KG1 (cell line): ENCODE measurements at regions not wholly inside any gene's neighbourhood (a gene's known extent, or its start where the extent isn't known, plus 50 kb on each side); places are given as distances from the start of the nearest gene placed in this dataset.

Experiments
- DNase-seq: peaks from one replicate; lab custom pipeline; 2025; lab: John Stamatoyannopoulos, UW

- no peak for DNase-seq
Observed at GRCh38 chr5:15261269-15261995, 238.5 kb upstream of the FBXL7 start.

DNA sequence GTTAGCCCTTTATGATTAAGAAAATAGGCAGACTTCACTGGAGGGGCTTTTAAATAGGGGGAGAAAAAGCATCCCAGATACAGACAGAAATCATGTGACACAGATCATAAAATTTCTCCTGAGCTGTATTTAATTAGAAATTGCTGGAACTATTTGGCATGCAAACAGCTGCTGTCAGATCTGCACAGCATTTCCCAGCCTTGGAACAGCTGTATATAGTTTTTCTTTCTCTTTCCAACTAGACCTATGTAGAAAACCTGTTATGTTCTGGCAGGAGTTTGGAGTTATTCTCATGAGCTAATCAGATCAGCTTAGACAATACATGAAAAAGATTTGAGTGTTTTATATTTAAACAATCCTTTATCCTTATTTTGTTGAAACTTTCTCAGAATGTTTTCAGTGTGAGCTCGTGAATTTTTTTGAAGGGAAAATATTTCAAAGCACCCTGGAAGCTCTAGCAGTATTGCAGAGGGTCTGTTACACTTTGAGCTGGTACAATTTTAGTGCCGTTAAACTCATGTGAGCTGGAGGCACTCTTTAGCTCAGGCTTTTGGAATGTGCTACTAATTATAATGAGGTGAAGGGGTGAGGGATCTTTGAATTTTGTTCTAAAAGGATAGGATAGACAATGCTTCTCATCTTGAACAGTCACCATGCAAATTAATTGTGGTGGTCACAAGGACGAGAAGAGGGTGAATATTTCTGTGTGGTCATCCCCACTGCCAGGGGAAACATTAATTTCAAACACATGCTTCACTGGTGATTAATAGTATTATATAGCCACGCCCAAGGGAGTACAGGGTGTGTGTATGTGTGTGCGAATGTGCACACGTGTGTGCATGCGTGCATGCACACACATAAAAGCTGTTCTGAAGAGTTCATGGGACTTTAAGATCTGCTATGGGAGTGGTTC is 239.4 kb upstream of the FBXL7 start:
- no peak for DNase-seq

DNA sequence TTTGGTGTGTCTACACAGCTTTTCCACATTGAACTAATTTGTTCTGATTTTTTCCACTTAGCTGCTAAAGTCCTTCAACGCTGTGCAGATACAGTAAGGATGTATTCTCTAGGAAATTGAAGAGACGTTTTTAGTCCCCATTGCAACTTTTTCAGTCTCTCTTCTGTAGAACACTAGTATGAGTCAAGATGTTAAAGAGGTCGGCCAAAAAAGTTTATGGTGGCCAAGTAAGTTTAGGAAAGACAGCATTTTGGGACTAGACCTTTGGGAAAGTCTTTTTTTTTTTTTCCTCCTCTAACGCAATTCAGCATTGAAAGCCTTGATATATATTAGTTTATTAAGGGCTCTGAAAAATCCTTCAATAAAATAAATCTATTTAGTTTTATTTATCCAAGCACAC is 243.5 kb upstream of the FBXL7 start:
- no peak for DNase-seq

- no peak for DNase-seq
Observed at GRCh38 chr5:15255576-15255975, 244.4 kb upstream of the FBXL7 start.

GRCh38 chr5:15254607-15255006 is 245.4 kb upstream of the FBXL7 start:
- DNase-seq = no peak

- no peak for DNase-seq
Observed at GRCh38 chr5:15252331-15252730, 247.6 kb upstream of the FBXL7 start.

- DNase-seq = no peak
Observed at GRCh38 chr5:15249152-15249551, 250.8 kb upstream of the FBXL7 start.

DNA sequence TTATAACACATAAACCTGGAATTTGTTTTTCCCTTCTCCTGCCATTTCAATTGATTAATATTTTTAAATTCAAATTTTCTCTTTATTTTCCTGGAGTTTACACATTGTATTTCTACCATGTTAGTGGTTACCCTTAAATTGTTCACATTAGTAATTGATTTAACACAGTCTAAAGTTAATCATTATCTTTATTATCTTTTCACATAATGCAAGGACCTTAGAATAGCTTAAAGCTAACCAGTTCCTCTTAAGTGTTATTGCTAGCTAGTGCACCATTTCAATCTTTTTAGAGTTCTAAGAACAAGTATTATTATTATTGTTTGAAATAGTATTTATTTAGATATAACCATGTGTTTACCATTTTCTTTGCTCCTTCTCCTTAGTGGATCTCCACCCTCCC is 251.2 kb upstream of the FBXL7 start:
- DNase-seq = no peak

DNA sequence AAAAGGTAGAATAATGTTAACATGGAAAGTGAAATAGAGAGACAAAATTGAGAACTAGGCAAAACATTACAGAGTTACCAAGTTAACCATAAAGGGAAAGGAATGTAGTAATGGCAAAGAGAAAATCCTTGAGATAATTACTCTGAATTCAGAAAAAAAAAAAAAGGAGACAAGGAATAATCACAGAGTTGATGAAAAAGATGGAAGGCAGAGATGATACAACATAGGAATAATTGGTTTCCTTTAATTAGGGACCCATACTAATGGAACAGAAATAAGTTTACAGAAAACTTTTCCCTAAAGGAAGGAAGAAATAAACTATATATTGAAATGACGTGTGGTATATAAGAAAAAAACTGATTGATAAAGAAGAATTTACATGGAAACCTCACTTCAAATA is 254.1 kb upstream of the FBXL7 start:
- no peak for DNase-seq

GRCh38 chr5:15243301-15244020 is 256.5 kb upstream of the FBXL7 start:
- DNase-seq = no peak

GRCh38 chr5:15241216-15241821 is 258.7 kb upstream of the FBXL7 start:
- no peak for DNase-seq

DNA sequence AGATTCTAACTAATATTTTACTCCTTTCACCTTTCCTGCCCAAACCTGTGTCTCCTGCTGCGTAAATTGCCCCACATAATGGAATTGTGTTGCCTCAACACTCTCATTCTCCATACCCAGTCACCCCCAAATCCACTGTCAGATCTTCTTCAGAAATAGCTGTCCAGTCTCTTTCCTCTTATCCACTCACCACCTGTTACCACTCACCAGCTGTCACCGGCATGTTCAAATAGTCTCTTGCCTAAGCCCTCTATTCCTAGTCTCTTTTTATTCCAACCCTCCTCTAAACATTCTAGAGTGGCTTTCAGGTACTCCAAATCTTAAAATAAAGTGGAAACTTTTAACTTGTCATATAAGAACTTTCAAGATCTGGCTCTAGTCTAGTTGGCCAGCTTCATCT is 262.0 kb upstream of the FBXL7 start:
- DNase-seq = no peak

- no peak for DNase-seq
Observed at GRCh38 chr5:15236911-15237508, 263.0 kb upstream of the FBXL7 start.

- no peak for DNase-seq
Observed at GRCh38 chr5:15234911-15235310, 265.1 kb upstream of the FBXL7 start.

DNA sequence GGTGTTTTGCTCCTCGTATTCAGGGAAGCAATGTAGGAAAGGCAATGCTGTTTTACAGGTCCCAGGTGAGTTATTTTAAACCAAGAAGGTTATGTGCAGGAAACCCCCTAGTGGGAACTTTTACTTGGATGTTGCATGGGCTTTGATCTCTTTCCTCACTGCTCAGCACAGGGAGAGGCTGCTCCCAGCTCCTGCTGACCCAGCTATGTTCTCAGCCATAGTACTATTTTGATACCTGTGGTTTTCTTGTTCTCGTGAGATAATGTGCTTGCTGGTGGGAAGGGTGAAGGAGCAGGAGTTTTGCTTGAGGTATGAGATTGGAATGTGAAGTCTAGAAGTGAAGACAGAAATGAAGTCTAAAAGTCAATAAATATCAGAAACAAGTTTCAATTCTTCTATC is 265.6 kb upstream of the FBXL7 start:
- no peak for DNase-seq

DNA sequence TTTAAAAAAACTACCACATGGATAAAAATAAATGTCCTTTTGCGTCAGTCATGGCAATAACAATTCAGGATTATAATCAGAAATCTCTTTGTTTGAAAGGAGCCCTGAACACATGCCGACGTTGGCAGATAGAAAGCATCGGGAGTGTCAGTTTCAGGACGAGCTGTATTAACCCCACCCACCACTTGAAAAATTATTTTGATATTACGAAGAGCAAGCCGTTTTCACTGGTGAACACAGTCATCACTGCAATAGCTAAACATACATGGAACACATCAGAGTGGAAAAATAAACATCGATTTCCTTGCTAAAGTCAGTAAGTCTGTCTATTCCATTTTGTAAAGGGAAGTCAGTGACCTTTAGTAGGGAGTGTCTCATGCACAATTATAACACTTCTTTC is 266.4 kb upstream of the FBXL7 start:
- DNase-seq = no peak

- no peak for DNase-seq
Observed at GRCh38 chr5:15222156-15222555, 277.8 kb upstream of the FBXL7 start.

GRCh38 chr5:15220642-15221173 is 279.3 kb upstream of the FBXL7 start:
- DNase-seq = no peak

- no peak for DNase-seq
Observed at GRCh38 chr5:15215056-15215455, 284.9 kb upstream of the FBXL7 start.

DNA sequence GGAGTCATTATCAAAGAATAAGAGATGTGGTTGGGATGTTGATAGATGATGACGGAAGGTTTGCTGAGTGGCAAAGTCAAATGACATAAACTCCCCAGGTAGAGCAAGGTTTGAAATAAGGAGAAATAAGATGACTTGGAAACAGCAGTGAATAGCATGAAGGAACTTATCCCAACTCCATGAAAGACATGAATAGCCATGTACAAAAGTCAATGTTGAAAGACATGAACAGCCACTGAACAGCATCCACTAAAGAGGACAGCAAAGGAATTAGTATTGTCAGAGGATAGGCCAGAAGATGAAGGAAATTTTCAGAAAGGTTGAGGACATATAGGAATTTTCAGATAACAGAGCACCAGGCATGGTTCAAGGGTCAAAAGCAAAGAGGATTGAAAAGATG is 286.0 kb upstream of the FBXL7 start:
- DNase-seq = no peak

DNA sequence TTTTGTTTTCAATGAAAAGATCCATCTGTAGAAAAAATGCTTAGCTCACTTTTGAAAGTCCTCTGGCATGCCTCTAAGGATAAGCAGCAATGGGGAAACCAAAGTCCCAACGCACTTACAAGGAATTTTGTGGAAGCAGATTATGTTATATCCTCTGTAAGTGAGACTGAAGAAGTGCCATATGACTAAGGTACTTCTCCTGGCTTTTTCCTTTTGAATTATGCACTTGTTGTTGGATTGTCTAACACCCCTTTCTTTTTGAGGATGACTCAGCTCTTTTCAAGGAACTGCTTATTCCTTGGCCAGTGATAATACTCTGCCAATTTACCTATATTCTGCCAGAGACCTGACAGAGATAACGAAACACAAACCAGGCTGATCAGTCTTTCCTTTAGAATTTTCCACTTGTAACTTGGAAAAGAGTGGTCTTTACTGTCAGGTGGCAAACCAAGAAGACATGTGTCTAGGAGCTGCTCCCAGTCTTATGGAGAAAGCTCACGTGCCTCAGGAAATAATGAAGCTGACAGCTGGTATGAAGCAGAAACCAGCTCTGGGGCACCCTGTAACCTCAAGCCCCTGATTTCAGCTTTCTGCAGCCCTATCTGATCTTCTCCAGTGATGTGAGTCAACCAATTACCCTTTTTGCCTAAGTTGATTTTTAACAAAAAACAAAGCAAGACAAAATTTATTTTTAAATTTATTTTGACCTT is 290.8 kb upstream of the FBXL7 start:
- no peak for DNase-seq
